DND-41 (cell line): ENCODE measurements at regions not wholly inside any gene's neighbourhood (a gene's known extent, or its start where the extent isn't known, plus 50 kb on each side); places are given as distances from the start of the nearest gene placed in this dataset.

Experiments
- CTCF ChIP-seq: IDR thresholded peaks from 2 replicates; pipeline ENCODE4 v1.5.1; 2012; ENCODE audit warnings: borderline replicate concordance, low read length, moderate library complexity, mild to moderate bottlenecking; ENCODE audit not compliant: poor library complexity, severe bottlenecking; ENCODE audit errors: extremely low read depth
- EZH2 ChIP-seq: IDR thresholded peaks from 3 replicates; pipeline ENCODE4 v1.6.1; 2012; ENCODE audit warnings: borderline replicate concordance, low read depth, mild to moderate bottlenecking, moderate library complexity, low read length, inconsistent platforms; ENCODE audit not compliant: severe bottlenecking

- TF ChIP-seq CTCF (no peak), EZH2 (no peak)
Measured at GRCh38 chr5:86866036-86866435, 248.3 kb downstream of the COX7C start.
